T-helper 17 cell (primary cell): ENCODE measurements at regions not wholly inside any gene's neighbourhood (a gene's known extent, or its start where the extent isn't known, plus 50 kb on each side); places are given as distances from the start of the nearest gene placed in this dataset.
A peak's percentile ranks its signal among the peaks of the same experiment; 100 is the strongest.

Experiments
- ATAC-seq: fragments of 150-1000 bp; cut with Tn5 transposase; 2 replicates; pipeline ENCODE4 v1.10.0; 2021; ENCODE audit warnings: mild to moderate bottlenecking, moderate library complexity
- DNase-seq, 3 donors: peaks; one replicate each; pipeline versions ENCODE4 v3.0.0 to v3.0.0-alpha.2; 2020 to 2021
- H3K9me3 ChIP-seq: one replicate; pipeline ENCODE4 v1.7.0; 2013; ENCODE audit warnings: low read length, mild to moderate bottlenecking; ENCODE audit not compliant: control insufficient read depth, poor library complexity, severe bottlenecking
- H3K27ac Mint-ChIP-seq: one replicate; pipeline ENCODE4 v1.8.0; 2022; ENCODE audit warnings: mild to moderate bottlenecking, moderate library complexity, mixed read lengths
- H3K27me3 Mint-ChIP-seq: one replicate; pipeline ENCODE4 v1.8.0; 2022; ENCODE audit warnings: mixed read lengths
- H3K36me3 Mint-ChIP-seq: one replicate; pipeline ENCODE4 v1.8.0; 2022; ENCODE audit warnings: low read depth, mixed read lengths
- H3K4me1 Mint-ChIP-seq: one replicate; pipeline ENCODE4 v1.8.0; 2022; ENCODE audit warnings: mild to moderate bottlenecking, mixed read lengths
- H3K4me3 Mint-ChIP-seq: one replicate; pipeline ENCODE4 v1.8.0; 2022; ENCODE audit warnings: mild to moderate bottlenecking, moderate library complexity, mixed read lengths

DNA sequence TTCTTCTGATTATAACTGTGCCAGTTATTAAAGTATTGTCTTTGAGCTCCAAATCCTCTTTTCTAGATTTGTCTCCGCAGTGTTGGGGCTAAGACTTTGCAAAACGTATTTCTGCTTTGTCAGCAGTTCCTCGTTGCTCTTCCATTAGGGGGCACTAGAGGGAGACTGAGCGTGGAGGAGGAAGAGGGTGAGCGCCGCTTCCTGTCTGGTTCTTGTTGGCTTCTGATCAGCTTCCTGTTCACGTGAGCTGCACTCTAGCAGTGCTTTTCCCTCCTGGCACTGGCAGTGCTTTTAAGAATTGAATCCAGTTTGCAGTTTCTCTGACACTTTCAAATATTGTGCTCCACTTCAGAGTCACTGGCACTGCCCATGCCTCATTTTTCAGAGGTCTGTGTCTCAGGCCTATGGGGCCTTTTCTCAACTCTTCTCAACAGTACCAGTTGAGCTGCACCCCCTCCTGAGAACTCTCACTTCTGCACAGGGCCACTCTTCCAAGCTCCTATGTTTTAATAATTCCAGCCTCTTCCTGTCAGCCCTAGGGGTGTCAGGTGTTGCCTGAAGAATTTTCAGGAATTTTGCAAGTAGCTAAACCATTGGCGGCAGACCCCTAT is 54.4 kb upstream of the LCORL start:
- ATAC-seq (peak; percentile 75), DNase-seq (peak in 1 of 3 donors; percentile 23)
- Mint-ChIP-seq H3K36me3 (no peaks in the 10 kb centered on the region), H3K4me3 (no peak overlapping the region), H3K27me3 (peaks cover 30% of the 10 kb centered on the region), H3K27ac (no peak overlapping the region), H3K4me1 (no peaks in the 10 kb centered on the region)
- H3K9me3 ChIP-seq, result peaks cover 1% of the 10 kb centered on the region

DNA sequence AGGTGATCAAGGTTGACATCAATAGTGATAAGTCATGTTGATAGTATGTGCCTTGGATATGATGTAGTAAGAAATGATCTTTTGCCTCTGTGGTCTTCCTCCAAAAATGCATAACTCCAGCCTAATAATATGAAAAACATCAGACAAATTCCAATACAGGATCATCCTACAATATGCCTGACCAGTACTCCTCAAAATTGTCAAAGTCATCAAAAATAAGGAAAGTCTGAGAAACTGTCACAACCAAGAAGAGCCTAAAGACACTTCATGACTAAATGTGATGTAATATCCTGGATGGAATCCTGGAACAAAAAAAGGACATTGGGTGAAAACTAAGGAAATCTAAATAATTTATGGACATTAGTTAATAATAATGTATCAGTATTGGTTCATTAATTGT is 50.3 kb upstream of the LCORL start:
- no peaks in the 10 kb centered on the region for H3K4me1 Mint-ChIP-seq
- no peak overlapping the region for H3K4me3 Mint-ChIP-seq
- no peak overlapping the region for H3K27ac Mint-ChIP-seq
- H3K27me3 Mint-ChIP-seq, result peaks cover 38% of the 10 kb centered on the region
- no peaks in the 10 kb centered on the region for H3K9me3 ChIP-seq
- H3K36me3 Mint-ChIP-seq, result peaks cover 7% of the 10 kb centered on the region
- ATAC-seq (no peak), DNase-seq (no peak)
